GM12891 (cell line): ENCODE measurements at regions not wholly inside any gene's neighbourhood (a gene's known extent, or its start where the extent isn't known, plus 50 kb on each side); places are given as distances from the start of the nearest gene placed in this dataset.

Experiments used
- PAX5 ChIP-seq: IDR thresholded peaks from 2 replicates; pipeline ENCODE4 v1.6.1; 2011; ENCODE audit warnings: low read length, moderate library complexity, mild to moderate bottlenecking; ENCODE audit not compliant: insufficient read depth, severe bottlenecking
- POLR2A ChIP-seq: IDR thresholded peaks from 2 replicates; pipeline ENCODE4 v1.6.1; 2011; ENCODE audit warnings: low read depth, low read length, control low read depth
- POLR2AphosphoS5 ChIP-seq: IDR thresholded peaks from 2 replicates; pipeline ENCODE4 v1.6.1; 2011; ENCODE audit warnings: low read depth, low read length, control low read depth
- POU2F2 ChIP-seq: IDR thresholded peaks from 2 replicates; pipeline ENCODE4 v1.6.1; 2011; ENCODE audit warnings: low read depth, mild to moderate bottlenecking, control low read depth, low read length, moderate library complexity
- SPI1 ChIP-seq: IDR thresholded peaks from 2 replicates; pipeline ENCODE4 v1.6.1; 2011; ENCODE audit warnings: low read depth, low read length, control low read depth
- TAF1 ChIP-seq: IDR thresholded peaks from 2 replicates; pipeline ENCODE4 v1.6.1; 2011; ENCODE audit warnings: low read depth, low read length, control low read depth

- TF ChIP-seq POLR2AphosphoS5 (no peak), TAF1 (no peak), POLR2A (no peak), SPI1 (no peak), POU2F2 (no peak), PAX5 (no peak)
These were observed 1104.1 kb downstream of the CDH11 start for GRCh38 chr16:64017796-64018195.
